ENCODE measurements at regions not wholly inside any gene's neighbourhood (a gene's known extent, or its start where the extent isn't known, plus 50 kb on each side); places are given as distances from the start of the nearest gene placed in this dataset.

- TF ChIP-seq POLR2A (IDR thresholded peaks at IDR 0.05) (no peak), CTCF (IDR thresholded peaks at IDR 0.05) (no peak)
These were observed 63.7 kb upstream of the DPT start for GRCh38 chr1:168792592-168793125.
